Brain microvascular endothelial cell (primary cell): ENCODE measurements at regions not wholly inside any gene's neighbourhood (a gene's known extent, or its start where the extent isn't known, plus 50 kb on each side); places are given as distances from the start of the nearest gene placed in this dataset.
A peak's percentile ranks its signal among the peaks of the same experiment; 100 is the strongest.

ENCODE experiments used
- DNase-seq: peaks from one replicate; pipeline ENCODE4 v3.0.0-alpha.2; 2020
- H3K27ac ChIP-seq: fragments of 250-450 bp; sonication (Bioruptor Pico); 2 replicates; pipeline ENCODE4 v1.5.1; 2020; ENCODE audit warnings: mild to moderate bottlenecking, moderate library complexity
- H3K27me3 ChIP-seq: fragments of 250-450 bp; sonication (Bioruptor Pico); replicated peaks from 2 replicates; pipeline ENCODE4 v1.5.1; 2020; ENCODE audit warnings: mild to moderate bottlenecking
- H3K36me3 ChIP-seq: fragments of 250-450 bp; sonication (Bioruptor Pico); replicated peaks from 2 replicates; pipeline ENCODE4 v1.5.1; 2020; ENCODE audit warnings: mild to moderate bottlenecking
- H3K4me3 ChIP-seq: 2 replicates; pipeline ENCODE4 v1.5.1; 2011; ENCODE audit warnings: low read depth, mild to moderate bottlenecking, control low read depth, low read length, moderate library complexity
- CTCF ChIP-seq: IDR thresholded peaks from 2 replicates; pipeline ENCODE4 v1.5.1; 2011; ENCODE audit warnings: low read depth, mild to moderate bottlenecking, moderate library complexity, low read length, control low read depth, inconsistent platforms; ENCODE audit errors: missing control alignments
- in situ Hi-C: cut with HindIII; loops from 2 replicates; pipeline ENCODE4 v1.10.0; 2017; ENCODE audit warnings: low sequenced_read_pairs, low pct_ligation_motif_present

DNA sequence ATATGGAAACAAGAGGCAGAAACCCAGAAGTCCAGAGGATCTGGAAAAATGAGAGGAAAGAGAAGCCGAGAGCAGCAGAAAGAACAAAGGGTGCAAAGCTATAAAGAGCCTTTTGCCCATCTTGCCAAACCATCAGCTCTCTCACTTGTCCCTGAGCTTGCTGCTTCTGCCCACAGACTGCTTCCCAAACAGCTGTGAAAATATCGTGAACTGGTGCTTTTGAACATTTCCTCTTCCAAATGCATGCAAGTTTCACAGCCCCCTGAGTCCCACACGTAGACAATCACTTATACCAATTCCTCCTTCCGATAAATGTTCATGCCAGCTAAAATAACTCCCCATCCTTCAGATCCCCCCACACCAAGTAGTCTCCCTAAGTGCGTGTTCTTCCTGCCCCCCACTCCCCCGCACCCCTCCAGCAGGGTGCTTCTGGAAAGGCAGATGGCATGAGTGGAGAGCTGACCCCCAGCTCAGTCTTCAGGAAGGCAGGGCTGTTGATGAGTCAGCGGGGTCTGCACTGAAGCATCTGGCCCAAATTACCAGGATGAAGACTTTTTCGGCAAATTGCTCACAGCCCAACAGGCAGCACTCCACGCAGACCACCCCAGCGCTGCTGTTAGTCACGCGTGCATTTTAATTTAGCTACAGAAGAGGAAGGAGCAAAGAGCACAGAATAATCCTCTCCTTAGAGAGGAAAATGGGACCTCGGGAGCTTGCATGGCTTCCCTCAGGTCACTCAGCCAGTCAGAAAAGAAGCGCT, 76.1 kb upstream of the KCNMA1 start:
- no peaks in the 10 kb centered on the region for H3K27me3 ChIP-seq
- H3K27ac ChIP-seq: no peak overlapping the region
- TF ChIP-seq CTCF: no peak
- DNase-seq: no peak
- in situ Hi-C loops: no loop called here
- no peaks in the 10 kb centered on the region for H3K36me3 ChIP-seq
- no peak overlapping the region for H3K4me3 ChIP-seq

- no peak for TF ChIP-seq CTCF
- Histone ChIP-seq H3K4me3 (no peak overlapping the region), H3K27me3 (no peaks in the 10 kb centered on the region), H3K36me3 (no peaks in the 10 kb centered on the region), H3K27ac (no peak overlapping the region)
- DNase-seq: no peak
- in situ Hi-C loops: no loop called here
These were observed 74.6 kb upstream of the KCNMA1 start for GRCh38 chr10:77712207-77712606.

DNA sequence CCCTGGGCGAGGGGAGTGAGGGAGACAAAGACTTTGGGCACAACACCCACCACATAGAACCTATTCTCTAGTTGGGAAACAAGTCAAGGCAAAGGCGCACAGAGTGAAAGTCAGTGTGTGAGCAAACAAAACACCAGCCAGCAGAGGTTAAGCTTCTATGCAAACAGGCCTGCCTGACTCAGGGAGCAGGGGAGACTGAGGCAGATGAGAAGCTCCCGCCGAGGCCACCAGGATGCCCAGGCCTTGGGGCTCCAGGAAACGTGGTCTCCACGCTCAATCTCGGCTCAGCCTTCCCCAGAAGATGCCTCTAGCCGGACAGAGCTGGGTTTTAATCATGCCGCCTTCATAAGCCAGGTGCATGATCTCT, 74.1 kb upstream of the KCNMA1 start:
- no peak overlapping the region for H3K4me3 ChIP-seq
- no peak for TF ChIP-seq CTCF
- in situ Hi-C loops: no loop called here

GRCh38 chr10:77710759-77711682, 73.4 kb upstream of the KCNMA1 start:
- Histone ChIP-seq H3K27ac (no peak overlapping the region), H3K27me3 (no peaks in the 10 kb centered on the region), H3K4me3 (peak overlapping the region; percentile 60), H3K36me3 (no peaks in the 10 kb centered on the region)
- peak; percentile 57 for DNase-seq
- peak; percentile 84 for TF ChIP-seq CTCF
- in situ Hi-C loops: no loop called here

More for the DNA sequence above, 74.1 kb upstream of the KCNMA1 start:
- no peaks in the 10 kb centered on the region for H3K27me3 ChIP-seq
- H3K27ac ChIP-seq: no peak overlapping the region
- no peak for DNase-seq
- H3K36me3 ChIP-seq: no peaks in the 10 kb centered on the region

DNA sequence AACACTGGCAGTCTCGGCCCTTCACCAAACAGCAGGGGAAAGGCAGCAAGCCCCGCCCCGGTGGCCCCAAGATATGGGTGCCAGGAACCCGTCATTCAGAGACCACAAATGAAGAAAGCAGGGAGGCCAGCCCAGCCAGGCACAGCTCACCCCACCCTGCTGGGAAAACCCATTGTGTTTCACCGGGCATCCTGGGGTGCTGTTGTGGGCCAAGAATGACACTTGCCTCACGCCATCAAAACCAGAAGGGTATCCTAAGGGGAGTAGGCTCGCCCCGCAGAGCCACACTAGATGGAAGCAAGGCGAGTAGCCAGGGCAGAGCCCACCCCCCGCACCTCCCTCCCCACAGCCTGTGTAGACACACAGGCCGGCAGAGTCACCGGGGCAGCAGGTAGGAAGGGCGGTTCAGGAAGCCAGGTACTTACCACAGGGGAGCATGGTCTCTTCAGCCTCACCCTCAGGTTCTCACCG, 72.5 kb upstream of the KCNMA1 start:
- Histone ChIP-seq H3K4me3 (no peak overlapping the region), H3K27ac (no peak overlapping the region), H3K27me3 (no peaks in the 10 kb centered on the region), H3K36me3 (no peaks in the 10 kb centered on the region)
- no peak for TF ChIP-seq CTCF
- no peak for DNase-seq
- in situ Hi-C loops: no loop called here
